ENCODE measurements at regions not wholly inside any gene's neighbourhood (a gene's known extent, or its start where the extent isn't known, plus 50 kb on each side); places are given as distances from the start of the nearest gene placed in this dataset.

DNA sequence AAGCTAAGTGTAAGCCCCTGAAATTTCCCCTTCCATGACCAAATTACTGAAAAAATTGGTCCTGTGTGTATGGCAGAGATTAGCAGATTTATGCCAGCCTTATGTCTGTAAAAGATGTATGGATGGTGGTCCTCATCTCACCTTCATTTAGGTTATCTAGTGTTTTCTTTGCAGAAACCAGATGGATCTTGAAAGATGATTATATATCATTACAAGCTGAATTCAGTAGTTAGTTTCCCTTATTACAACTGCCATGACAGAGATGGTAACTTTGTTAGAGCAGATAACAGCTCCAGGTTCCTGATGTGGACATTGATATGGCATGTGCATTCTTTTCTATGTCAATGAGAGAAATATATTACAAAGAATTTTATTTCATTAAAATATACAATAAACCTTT is 1403.2 kb upstream of the CDH6 start:
- TF ChIP-seq, protein P1, sequence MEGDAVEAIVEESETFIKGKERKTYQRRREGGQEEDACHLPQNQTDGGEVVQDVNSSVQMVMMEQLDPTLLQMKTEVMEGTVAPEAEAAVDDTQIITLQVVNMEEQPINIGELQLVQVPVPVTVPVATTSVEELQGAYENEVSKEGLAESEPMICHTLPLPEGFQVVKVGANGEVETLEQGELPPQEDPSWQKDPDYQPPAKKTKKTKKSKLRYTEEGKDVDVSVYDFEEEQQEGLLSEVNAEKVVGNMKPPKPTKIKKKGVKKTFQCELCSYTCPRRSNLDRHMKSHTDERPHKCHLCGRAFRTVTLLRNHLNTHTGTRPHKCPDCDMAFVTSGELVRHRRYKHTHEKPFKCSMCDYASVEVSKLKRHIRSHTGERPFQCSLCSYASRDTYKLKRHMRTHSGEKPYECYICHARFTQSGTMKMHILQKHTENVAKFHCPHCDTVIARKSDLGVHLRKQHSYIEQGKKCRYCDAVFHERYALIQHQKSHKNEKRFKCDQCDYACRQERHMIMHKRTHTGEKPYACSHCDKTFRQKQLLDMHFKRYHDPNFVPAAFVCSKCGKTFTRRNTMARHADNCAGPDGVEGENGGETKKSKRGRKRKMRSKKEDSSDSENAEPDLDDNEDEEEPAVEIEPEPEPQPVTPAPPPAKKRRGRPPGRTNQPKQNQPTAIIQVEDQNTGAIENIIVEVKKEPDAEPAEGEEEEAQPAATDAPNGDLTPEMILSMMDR (conservative IDR thresholded peaks at IDR 0.05): no peak
- Histone ChIP-seq H3K79me2 (ENCODE audit: insufficient read depth, low read length) (no peaks in the 10 kb centered on the region), H3K56ac (ENCODE audit: insufficient read length, low read depth, low read length) (no peak overlapping the region), H3T11ph (ENCODE audit: low read length) (no peak overlapping the region), H3K27ac (ENCODE audit: insufficient read length, low read depth, low read length) (no peak overlapping the region), H3K9me3 (ENCODE audit: control insufficient read depth, low read depth, low read length) (no peaks in the 10 kb centered on the region), H3K4me2 (ENCODE audit: insufficient read depth, insufficient read length, low read length) (no peak overlapping the region), H4K5ac (ENCODE audit: insufficient read length, low read depth, low read length) (no peak overlapping the region), H3K79me1 (ENCODE audit: insufficient read depth, low read depth, low read length, poor library complexity, severe bottlenecking) (no peaks in the 10 kb centered on the region), H2BK120ac (ENCODE audit: low read depth, low read length, poor library complexity, severe bottlenecking) (no peak overlapping the region), H2BK12ac (ENCODE audit: insufficient read length, low read depth, low read length) (no peak overlapping the region), H2BK15ac (ENCODE audit: low read depth, low read length) (no peak overlapping the region), H4K8ac (replicated peaks; ENCODE audit: insufficient read length, low read depth, low read length) (no peak overlapping the region), H2BK5ac (ENCODE audit: insufficient read length, low read length) (no peak overlapping the region), H3K4ac (ENCODE audit: low read depth, low read length) (no peak overlapping the region), H3K18ac (ENCODE audit: insufficient read length, low read depth, low read length) (no peak overlapping the region), H3K23me2 (ENCODE audit: insufficient read length, low read depth, low read length, poor library complexity, severe bottlenecking) (no peaks in the 10 kb centered on the region), H3K4me1 (ENCODE audit: insufficient read depth, low read length) (no peaks in the 10 kb centered on the region), H3K23ac (ENCODE audit: insufficient read length, low read depth, low read length) (no peak overlapping the region), H3K27me3 (ENCODE audit: insufficient read depth, low read length) (no peaks in the 10 kb centered on the region), H2AFZ (ENCODE audit: low read length) (no peak overlapping the region), H4K20me1 (ENCODE audit: control insufficient read depth, insufficient read depth, insufficient read length) (no peaks in the 10 kb centered on the region), H2AK5ac (ENCODE audit: insufficient read length, low read length) (no peak overlapping the region), H2BK20ac (ENCODE audit: low read depth, low read length, poor library complexity, severe bottlenecking) (no peak overlapping the region), H3K14ac (ENCODE audit: insufficient read depth, low read length) (no peak overlapping the region), H3K9ac (ENCODE audit: extremely low read depth, insufficient read length, low read length) (no peak overlapping the region), H4K91ac (ENCODE audit: insufficient read length, low read depth, low read length) (no peak overlapping the region)
- Mint-ChIP-seq H3K9me3 (no peaks in the 10 kb centered on the region), H3K36me3 (ENCODE audit: insufficient read depth in 1 of 3, low read depth in 3 of 3) (no peaks in the 10 kb centered on the region), H3K27me3 (ENCODE audit: low read depth) (no peaks in the 10 kb centered on the region; the same call in 1 of the 2 replicates), H3K27ac (no peak overlapping the region), H3K4me1 (no peaks in the 10 kb centered on the region), H3K4me3 (no peak overlapping the region)
- no peak for DNase-seq

Measured in H9 (cell line).